NCI-H2196 (cell line): ENCODE measurements at regions not wholly inside any gene's neighbourhood (a gene's known extent, or its start where the extent isn't known, plus 50 kb on each side); places are given as distances from the start of the nearest gene placed in this dataset.
A peak's percentile ranks its signal among the peaks of the same experiment; 100 is the strongest.

ENCODE experiments used
- DNase-seq: peaks from one replicate; lab custom pipeline; 2025; ENCODE audit not compliant: unreplicated experiment; lab: John Stamatoyannopoulos, UW

GRCh38 chr6:33924681-33925080 is 120.9 kb upstream of the MLN start:
- no peak for DNase-seq

DNA sequence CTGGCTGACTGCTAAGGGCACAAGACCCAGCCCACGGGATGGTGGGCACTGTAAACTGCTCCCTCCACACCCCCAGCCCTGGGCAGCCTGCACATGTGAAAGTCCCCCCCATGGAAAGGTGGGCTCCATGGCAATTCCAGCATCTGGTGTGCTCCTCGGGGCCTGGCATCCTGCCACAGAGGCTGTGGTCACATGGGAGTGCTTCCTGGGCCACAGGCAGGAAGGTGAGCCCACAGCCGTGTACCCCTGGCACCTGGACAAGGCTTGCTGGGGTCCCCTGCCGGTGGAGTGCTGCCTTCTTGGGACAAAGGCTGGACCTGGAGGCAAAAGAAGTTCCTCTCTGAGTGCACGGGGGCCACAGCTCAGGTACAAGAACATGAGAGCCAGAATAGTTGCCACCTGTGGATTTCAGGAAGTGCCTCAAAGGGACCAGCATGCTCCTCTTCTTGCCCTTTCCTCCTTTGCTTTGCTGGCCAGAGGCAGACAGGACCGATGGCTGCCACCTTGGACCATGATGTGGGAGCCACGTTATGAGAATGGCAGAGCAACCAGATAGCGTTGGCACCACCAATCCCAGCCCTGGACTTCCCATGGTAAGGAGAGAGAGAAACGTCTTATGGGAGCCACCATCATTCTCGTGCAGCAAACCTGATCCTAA is 120.2 kb upstream of the MLN start:
- DNase-seq = no peak

DNA sequence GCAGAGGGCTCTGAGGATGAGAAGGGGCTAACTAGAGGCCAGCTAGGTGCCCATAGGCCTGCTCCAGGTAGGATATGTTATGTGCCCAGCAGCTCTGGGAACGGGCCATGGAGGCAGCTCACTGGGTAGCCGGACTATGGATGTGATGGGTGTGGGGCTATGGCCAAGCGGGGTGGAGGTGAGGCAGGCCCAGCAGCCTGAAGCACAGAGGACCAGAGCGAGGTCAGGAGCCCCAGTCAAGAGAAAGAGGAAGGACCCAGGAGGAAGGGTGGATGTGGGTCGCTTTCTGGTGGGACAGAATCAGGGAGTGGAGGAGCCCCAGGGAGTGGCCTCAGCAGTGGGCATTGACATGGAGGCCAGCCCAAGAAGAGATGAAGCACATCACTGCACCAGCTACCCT is 117.9 kb upstream of the MLN start:
- DNase-seq = no peak

DNA sequence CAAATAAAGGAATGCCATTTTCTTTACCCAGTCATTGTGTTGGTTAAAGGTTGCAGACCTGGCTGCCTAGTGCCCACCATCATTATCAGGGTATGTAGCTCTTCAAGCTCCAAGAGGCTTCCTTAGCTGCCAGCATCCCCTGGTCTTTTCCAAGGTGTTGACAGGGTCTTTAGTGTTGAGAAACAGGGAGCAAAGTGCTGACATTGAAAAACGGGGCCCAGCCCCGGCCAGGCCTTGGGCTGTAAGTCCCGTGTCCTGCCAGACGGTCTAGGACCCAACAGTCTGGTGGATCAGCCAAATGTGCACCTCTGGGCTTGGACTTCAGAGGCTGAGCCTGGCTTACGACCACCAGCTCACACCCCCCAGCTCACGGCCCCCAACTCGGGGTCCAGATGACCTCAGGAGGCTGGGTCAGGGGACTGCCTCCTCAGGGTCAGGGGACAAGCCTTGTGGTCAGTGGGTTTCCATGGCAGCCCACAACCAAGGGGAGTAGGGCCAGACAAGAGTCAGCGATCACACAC is 114.4 kb upstream of the MLN start:
- no peak for DNase-seq

DNA sequence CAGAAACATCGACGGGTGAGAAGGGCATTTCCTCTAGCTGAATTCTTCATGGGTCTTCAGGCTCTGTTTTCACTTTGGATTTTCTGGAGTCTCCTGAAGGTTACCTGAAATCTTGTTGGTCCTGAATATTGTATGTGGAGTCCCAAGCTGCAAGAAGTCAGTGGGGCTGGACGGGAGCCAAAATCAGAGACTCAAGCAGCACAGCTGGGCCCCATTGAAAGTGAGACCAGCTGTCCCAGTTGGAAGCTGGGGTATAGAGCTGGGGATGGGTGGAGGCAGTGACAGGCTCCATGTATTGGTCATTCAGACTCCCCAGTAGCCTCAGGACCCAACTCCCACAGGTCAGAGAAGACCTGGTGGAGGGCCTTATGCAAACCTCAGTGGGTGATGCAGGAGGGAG is 111.3 kb upstream of the MLN start:
- no peak for DNase-seq

DNA sequence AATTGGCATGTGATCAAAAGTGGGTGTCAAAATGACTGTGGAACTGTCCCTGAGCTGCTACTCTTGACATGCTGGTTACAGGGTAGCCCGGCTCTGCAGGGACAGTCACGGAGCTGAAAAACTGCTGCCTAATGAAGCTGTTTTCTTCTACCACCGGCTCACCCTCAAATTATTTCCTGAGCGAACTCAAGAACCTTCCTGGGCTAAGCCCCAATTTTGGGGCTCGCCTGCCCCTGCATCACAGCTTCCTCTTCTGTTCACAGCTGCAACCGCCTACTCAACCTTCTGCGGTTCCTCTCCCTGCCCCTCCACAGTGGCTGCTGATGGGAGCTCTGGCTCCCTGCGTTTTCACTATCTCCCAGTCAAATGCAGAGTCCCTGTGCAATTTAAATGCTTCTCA is 110.8 kb upstream of the MLN start:
- no peak for DNase-seq

DNA sequence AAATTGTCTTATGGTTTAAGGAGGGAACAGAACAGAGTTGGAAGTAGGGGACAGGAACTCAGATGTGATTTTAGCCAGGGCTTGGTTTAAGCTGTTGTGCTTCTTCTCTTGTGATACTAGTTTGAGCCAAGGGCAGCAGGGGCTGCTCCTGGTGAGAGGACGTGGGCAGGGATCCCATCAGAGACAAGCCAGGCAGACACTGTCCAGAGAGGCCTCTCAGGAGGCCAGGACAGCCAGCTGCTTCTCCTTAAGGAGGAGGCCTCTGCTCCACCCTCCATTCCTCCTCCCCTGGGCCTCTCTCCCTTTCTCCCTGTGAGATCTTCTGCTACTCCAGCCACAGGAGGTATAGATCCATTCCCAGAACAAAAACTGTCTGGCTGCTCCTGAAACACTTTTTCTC is 108.4 kb upstream of the MLN start:
- DNase-seq = no peak

DNA sequence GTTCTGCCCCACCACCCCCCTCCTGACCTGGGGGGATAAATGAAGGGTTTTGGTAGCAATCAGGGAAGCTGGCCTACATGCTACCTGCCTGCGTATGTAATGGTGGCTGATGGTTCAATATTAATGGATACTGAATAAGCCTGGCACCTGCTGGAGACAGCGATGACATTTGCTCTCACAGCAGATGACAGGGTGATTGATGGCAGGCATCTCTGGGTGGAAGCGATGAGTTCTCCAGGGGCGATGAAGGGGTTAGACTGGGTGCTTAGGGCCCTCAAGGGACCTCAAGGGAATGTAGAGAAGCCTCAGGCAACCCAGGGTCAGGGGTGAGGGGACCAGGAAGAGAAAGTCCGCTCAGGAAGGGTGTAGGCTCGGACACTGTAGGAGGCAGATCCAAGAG is 107.7 kb upstream of the MLN start:
- no peak for DNase-seq

DNA sequence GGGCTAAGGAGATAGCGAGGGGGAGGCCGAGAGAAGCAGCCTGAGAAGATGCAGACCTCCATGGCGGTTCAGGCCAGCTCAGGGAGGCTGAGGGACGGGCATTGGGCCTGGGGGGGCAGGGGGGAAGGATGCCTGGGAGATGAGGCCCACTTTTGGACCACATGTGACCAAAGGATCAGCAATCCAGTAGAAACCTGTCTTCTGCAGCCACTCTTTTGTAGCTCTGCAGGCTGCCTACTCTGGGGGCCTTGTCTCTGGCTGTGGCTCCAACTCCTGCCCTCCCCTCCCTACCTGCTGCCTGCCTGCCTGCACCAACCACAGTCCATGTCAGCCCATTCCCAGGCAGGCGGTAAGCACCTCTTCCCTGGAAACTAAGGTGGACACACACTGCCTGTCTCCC is 106.8 kb upstream of the MLN start:
- no peak for DNase-seq

- no peak for DNase-seq
These were observed 105.9 kb upstream of the MLN start for GRCh38 chr6:33909737-33910136.

GRCh38 chr6:33908025-33908424 is 104.2 kb upstream of the MLN start:
- no peak for DNase-seq

DNA sequence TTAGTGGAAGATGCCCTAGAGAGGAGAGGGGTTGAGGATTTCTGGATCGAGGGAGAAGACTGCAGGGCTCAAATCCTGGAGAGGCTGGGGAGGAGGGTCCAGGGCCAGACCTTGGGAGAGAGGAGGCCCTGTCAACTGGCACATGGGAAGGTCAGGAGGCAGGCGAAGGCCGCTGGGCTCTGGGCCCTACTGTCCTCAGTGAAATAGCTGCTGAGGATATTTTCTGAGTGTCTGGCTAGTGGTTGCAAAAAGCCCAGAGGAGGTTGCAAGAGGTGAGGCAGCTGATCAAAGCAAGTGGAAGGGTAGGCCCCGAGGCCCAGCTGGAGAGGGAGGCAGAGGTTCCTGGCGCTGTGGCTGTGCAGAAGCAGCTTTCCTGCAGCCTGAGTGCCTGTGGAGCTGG is 103.4 kb upstream of the MLN start:
- no peak for DNase-seq

GRCh38 chr6:33906439-33906838 is 102.6 kb upstream of the MLN start:
- DNase-seq = no peak

DNA sequence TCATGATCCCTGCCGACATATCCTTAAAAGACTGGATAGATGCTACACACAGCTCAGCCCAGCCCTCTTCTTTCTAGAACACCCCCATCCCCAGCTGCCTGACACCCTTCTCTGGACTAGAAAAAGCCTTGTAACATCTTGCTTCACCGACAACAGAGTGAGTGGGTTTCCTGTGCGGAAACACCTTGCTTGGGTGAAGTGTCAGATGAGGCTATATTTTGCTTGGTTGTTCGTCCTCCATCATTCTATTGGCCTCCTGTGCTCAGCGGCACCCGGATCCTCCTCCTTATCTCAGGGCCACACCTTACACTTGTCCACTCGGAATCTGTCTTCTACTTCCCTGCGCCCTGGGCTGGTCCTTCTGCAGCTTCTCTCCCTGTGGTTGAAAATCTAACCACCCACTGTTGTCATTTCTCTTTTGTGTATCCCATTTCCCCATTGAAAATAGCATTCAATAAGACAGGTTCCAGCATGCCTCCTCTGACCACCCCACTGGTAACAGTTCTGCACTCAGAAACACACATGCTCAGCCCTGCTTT is 101.3 kb upstream of the MLN start:
- no peak for DNase-seq

- DNase-seq = no peak
These were observed 100.9 kb upstream of the MLN start for GRCh38 chr6:33904747-33905065.

DNA sequence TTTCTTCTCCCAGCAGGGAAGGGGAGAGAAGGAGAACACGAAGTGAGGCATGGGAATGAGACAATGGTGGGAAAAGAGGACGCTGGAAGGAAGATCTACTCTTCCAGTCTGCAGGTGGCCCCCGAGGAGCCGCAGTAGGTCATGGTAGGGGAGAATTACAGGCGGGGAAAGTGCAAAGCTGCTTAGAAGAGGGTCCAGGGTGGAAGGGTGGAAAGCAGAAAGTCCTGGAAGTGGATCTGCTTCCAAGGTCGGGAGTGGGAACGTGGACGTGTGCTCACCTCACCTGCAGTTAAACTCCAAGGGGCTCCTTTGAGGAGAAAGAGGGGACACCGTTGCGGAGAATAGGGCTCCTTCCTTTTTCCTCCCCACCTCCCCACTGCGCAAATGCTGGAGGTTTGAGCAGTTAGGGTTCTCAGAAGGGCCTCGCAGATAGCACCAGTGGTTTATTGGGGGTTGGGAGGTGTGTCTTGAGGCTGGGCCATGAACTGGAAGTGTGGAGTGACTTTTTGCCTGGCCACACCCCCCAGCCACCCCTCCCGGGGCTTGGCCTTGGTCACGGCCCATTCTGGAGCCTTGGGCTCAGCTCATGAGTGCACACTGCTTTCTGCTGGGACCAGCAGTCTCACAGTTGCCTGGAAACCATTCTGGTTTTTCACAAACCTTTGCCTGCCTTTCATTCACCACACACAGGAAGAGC is 100.4 kb upstream of the MLN start:
- peak; percentile 31 for DNase-seq

DNA sequence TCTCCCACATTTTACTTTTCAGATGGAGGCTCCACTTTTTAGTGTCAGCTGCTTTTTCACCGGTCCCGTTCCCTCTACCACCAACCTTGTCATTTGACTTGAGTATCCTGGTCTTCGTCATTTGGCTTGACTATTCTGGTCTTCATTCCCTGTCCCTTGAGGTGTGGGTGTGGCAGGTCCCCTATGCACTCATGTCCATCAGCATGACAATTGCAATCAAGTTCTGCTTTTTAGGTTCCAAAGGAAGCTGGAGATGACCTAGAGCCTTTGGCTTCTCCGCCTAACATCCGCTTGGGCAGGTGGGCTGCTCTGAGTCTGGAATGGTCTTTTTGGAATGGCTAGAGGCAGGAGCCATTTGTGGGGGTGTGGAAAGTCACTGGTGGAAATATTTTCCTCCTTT is 99.8 kb upstream of the MLN start:
- no peak for DNase-seq

- DNase-seq = no peak
These were observed 98.7 kb upstream of the MLN start for GRCh38 chr6:33902457-33902853.

- no peak for DNase-seq
These were observed 98.1 kb upstream of the MLN start for GRCh38 chr6:33901822-33902456.

DNA sequence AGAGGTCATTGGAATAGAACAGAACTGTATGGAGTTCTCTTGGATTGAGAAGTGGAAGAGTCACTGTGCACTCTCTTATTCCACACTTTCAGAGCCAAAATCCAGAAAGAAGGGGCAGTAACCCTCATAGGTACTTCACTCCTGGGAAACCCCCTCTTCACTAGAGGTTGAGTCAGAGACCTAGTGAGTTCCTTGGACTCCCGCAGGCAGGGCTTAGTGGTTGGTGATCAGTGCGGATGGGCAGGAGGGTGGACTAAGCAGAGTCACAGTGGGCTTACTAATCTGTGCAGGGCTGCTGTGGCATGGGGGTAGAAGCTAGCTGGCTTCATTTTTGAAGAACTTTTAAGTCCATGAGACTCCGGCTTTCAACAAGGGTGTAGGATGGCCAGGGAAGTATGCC is 95.0 kb upstream of the MLN start:
- no peak for DNase-seq

DNA sequence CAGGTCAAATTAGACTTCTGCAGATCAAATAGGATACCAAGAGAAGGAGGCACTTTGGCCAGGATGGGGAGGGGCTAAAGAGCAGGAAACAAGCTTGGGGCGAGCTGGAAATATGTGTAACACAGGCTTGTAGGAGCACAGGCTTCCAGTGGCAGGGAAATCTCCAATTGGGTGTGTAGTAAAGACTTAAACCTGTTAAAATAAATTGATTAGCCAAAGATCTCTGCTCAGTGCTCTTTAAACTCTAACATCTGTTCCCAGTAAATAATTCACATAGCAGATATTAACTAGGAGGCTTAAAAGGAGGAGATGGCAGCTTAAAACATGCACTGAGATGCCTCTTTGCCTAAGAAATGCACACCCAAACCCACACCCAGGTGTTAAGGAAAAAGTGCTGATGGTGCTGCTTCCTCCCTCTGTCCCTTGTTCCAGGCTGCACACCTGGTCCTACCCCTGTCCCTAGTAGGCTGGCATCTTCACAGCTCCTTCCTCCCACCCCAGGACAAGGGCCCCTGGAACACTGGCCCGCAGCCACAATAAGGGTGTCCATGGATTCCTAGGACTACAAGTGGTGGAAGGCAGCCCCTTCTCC is 93.5 kb upstream of the MLN start:
- no peak for DNase-seq
